HG03039 (cell line): ENCODE measurements at regions not wholly inside any gene's neighbourhood (a gene's known extent, or its start where the extent isn't known, plus 50 kb on each side); places are given as distances from the start of the nearest gene placed in this dataset.

Experiments
- ATAC-seq: cut with Tn5 transposase; IDR thresholded peaks from one replicate; pipeline ENCODE4 v1.9.1; 2021; ENCODE audit warnings: mild to moderate bottlenecking, moderate library complexity; ENCODE audit not compliant: unreplicated experiment

DNA sequence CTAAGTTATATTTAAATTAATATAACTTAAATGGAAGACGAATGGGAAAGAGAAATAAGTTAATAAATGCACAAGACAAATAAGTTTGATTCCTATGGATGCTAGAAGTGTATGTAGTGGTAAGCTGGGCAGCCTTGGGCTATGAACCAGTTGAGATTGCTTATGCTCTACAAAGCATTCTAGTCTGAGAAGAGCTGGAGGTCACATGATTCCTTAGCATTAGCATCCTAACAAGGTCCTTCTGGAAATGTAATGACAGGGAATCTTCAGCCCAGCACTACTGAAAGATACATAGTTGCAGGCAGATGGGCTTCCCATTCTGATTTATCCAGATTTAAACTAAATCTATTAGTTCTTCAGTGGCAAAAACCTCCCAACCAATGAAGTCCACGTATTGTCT is 102.3 kb upstream of the ESRRG start:
- ATAC-seq: no peak

DNA sequence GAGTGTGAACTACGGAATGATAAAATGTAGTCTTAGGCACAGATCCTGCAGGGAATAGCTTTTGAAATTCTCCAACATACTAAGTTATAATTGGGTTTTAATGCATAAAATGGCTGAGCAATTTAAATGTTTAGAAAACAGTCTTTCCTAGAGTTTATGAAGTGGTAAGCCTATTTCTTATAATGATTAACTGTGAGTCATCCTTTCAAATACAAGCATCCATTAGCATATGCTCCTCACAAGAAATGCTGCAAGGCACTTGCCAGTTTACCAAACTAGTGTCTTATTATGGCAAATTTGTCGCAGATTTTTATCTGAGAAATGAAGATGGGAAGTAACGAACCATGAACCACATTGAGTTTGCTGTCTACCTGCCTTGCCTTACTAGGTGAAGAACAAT is 101.3 kb upstream of the ESRRG start:
- no peak for ATAC-seq

DNA sequence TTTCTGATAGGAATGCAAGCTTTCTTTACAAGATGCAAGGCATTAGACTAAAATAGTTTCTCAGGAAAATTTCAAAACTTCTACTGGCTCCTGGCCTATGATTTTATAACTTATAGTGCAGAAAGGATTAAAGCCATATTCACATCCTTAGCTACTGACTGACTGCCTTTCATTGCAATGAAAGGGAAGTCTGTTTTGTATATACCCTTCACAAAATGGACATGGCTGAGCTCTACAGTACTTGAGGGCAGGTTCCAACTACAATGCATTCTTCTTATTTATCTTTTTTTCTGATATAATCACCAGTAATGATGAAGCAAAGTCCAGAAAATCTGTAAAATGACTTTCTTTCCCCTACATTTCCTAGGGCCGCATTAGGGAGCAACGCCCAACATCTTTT is 100.5 kb upstream of the ESRRG start:
- ATAC-seq: no peak

DNA sequence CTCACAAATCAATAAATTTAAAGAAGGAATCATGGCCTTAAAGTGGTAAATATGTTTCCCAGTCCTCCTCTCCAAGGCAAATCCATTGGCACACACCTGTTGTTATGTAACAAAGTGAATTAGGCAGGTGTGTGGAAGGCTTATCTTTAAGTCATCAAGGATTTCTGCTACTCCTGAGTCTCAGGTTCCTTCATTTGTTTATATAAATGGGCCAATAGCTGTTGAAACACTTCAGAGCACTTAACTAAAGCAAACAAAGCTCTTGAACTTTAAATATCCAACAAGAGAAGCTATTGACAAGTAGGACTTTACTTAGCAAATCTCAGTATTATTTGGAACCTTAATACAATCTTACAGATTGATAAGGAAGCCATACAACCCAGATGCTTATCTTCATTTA is 99.3 kb upstream of the ESRRG start:
- no peak for ATAC-seq

DNA sequence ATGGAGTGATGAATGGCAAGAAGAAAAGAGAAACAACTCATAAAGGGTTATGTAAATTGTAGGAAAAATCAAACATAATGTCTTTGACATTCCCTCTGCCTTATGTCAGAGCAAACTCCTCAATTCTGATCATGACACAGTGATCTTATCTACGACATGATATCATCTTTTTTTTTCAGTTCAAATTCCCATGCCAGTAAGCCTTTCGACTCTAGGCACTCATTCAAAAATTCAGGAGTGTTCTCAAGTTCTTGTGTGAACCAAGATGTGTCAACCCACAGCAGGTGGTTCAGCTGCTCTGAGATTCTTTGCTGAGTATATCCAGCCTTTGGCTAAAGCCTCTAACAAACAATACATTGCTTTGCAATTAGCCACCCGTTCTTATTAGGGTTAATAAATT is 97.1 kb upstream of the ESRRG start:
- ATAC-seq: no peak

DNA sequence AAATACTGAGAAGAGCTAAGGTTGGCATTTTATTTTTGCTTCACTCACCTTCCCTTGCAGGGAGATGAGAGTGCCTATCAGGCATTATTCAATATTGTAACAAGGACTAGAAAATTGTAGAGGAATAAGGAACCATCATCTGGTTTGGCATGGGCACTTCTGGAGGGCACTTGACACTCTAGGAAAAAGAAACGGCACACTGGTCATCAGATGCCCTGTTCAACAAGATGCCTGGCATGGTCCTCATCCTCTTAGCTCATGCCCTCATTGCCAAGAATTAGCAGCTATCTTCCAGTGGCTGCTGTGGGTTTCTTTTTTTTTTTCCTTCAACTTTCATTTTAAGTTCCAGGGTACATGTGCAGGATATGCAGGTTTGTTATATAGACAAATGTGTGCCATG is 95.1 kb upstream of the ESRRG start:
- no peak for ATAC-seq

DNA sequence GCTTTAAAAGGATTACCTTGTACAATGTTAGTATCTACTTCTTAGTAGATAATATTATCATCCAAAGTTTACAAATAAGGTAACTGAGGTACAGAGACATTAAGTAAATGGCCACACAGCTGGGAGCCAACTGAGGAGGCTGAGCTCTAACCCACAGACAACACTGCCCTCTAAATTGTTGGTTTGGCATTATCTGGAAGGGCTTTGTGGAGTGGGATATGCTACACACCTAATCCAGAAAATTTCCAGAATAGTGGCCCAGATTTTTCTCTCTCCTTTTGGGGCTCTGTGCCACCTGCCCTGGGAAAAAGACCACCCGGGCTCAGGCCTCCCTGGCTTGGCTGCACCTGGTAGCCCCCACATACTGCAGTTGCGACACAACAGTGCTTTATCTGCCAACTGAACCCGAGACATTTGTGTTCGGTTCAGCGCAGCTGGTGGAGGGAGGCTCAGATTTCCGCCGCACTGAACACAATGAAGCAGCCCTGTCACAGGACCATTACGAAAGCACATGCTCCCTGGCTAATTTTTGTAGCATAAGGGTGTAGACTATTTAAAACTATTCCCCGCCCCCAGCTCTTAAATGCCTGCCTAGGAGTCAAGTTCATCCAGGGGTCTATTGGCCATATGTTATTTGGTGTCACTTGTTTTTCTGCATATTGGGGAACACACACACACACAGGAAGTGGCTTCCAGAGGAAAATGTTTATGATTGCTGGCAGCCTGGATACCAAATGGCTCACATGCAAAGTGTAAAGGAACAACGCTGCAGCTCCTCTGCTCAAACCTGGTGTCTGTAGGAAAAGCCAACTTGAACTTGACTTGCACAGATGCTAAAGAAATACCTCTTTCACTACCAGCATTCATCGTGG is 92.3 kb upstream of the ESRRG start:
- no peak for ATAC-seq

DNA sequence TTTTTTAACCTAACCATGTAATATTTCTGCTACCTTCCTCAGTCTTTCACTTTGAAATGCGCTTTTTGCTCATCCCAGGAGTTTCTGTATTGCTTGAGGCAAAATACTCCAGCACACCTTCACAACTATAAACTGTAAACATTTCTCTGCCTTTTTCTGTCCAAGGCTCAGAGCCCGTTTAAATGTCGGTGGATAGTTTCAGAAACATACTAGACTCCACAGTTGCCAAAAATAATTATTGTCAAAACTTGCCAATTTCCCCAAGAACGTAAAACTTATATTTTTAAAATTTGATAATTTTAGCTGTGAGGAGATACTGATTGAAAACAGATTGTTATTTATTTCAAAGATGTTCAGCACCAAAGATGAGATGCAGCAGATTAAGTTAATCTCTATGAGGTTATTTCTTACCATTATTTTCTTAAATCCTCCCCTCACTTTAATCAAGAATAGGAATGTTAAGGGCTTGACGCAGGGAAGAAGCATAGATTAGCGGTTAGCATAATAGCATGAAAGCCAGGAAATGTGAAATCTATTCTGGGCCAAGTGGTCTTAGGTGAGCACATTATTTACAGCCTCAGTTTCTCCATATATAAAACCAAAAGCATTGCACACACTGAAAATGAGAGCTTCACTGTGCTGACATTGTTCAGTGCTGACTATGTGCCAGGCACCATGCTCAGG is 91.5 kb upstream of the ESRRG start:
- ATAC-seq: no peak

DNA sequence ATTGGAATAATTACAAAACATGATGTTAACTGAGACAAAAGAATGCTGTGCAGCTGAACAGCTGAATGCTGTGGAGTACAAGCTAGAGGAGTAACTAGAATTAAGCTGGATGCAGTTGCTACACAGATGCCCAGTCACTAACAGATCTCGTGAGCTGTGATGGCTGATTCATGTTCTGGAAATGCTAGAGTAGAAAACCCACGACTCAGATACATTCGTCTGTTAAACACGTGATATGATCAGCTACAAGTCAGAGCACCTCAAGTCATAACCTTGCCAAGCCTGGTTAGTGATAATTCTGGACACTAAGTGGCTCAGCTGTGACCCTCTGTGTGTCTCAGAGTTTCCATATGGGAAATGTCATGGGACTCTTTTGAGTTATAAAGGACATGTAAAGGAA is 89.7 kb upstream of the ESRRG start:
- no peak for ATAC-seq

DNA sequence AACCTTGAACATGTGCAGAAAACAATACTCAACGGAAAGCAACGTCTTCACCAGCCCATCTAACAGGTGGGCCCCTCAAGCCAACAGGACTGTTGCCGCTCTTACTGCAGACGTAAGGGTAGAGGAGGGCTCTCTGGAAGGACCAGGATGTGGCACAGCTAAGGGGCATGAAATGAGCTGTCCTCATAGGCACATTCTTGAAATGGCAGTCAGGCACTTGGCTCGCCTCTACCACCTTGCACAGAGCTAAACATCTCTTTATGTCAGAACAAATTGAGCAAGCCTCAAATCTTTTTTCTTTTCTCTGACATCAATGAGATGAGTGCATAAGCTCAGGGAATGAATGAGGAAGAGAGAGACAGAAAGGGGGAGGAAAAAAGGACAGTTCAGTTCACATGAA is 86.4 kb upstream of the ESRRG start:
- ATAC-seq: no peak

DNA sequence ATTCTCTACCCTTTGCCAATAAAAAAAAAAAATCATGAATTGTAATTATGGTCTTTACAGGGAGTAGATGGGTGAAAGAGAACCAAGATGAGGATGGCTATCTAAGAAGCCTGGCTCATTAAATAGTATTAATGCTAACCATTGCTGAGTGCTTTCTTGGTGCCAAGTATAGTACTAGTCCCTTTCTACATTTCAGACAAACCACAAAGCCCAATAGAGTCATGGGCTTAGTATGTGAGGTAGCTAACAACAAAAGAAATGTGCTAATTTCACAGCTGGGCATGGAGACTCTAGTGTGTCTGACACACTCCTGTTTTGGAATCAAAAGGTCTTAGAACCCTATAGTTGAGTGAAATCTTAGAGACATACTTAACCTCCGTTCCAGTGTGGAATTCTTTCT is 84.5 kb upstream of the ESRRG start:
- ATAC-seq: no peak

DNA sequence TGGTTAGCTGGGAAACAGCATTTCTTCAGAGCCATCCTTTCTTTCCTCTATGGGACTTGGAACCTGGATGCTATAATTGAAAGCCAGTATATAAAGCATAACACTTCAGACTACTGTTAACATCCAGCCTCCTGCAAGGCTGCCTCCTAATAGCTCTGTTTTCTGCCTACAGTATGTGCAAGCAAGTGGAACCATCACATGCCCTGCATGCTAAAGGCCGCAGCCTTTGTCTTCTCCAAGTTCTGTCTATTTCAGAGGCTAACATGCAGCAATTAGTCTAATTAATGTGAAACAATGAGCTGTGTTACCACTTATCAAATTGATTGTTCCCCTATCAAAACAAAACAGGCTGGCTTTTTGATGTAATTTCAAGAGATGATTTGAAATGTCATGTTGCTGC is 82.7 kb upstream of the ESRRG start:
- no peak for ATAC-seq

DNA sequence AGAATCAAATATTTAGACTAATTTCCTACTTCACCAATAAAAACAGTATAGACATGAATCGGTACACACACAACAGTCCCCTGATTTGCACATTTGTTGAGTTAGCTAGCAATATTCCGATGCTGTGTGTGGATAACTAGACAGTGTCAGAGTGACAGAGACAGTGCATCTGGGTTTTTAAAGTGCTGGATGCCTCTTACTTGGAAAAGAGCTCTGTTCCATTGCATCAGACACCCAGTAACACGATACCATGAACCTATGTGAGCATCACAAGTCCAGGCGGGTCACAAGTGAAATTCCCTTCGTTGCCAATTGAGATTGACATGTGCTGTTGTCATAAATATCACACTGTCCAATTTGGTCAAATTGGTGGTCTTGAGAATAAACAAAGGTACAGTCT is 82.0 kb upstream of the ESRRG start:
- ATAC-seq: no peak

DNA sequence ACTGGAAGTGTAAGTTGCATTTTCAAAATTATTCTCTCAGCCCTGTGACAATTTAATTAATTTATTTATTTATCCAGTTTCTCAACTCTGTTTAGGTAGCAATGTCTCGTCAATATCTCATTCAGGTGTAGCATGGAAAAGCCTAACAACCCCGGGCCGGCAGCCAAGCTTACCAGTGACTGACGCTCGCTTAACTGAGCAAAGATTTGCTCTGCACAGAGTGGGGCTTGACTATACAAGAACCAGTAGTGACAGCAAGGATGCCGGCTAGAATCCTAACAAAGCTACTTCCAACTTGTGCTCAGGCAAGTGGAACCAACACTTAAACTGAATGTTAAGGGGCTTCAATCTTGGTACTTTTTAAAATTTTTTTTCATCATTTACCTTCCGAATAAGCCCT is 80.9 kb upstream of the ESRRG start:
- no peak for ATAC-seq

DNA sequence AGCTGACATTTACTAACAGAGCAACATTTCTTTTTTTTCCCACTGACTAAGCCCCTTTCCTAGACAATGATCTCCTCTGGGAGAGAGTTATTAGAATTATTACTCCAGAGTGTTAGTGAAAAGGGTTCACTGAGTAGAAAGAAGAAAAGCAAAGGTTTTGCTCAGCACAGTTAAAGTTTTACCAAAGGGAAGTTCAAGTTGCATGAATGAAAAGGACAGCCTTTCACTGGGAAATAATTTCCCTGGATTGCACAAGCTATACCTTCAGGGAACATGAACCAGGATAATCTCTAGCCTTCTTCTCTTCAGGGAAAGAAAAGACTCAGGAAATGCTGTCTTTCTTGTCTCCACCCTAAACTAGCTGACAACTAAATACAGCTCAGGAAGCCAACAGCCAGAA is 71.4 kb upstream of the ESRRG start:
- no peak for ATAC-seq

DNA sequence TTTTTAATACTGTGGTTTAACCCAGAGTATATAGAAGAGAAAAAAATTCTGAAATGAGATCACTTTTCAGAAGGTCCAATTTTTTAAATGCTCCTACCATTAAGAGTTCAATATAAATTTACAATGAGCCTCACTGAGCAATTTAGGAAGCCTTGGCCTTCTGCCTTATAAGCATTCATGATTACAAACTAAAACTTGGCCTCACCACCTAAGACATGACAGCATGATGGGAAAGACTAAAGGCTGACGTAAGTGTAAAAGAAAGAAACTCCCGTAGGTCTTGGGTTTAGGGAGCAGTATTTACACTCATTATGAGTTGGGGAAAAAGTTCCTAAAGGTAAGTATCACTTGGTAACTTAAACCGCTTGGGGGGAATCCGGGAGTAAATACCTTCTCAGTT is 70.7 kb upstream of the ESRRG start:
- no peak for ATAC-seq

DNA sequence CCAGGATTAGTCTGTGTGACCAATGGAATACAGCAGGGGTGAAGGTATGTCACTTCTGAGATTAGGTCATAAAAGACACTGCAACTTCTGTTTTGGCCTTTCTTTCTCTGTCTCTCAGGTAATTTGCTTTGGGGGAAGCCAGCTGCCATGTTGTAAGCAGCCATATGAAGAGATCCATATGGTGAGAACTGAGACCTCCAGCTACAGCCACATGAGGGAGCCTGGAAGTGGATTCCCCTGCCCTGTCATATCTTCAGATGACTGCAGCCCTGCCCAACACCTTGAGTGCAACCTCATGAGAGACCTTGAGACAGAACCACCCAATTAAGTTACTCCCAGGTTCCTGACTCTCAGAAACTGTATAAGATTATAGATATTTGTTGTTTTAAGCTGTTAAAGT is 70.1 kb upstream of the ESRRG start:
- ATAC-seq: no peak

DNA sequence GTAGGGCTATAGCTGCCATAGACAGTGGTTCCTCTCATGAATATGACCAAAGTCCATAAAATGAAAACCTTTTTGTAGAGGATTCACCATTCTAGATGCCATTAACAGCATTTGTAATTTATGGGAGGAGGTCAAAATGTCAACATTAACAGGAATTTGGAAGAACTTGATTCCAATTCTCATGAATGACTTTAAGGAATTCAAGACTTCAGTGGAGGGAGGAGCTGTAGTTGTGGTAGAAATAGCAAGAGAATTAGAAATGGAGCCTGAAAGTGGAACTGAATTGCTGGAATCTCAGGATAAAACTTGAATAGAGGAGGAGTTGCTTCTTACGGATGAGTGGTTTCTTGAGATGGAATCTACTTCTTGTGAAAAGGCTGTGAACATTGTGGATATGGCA is 65.4 kb upstream of the ESRRG start:
- ATAC-seq: no peak

DNA sequence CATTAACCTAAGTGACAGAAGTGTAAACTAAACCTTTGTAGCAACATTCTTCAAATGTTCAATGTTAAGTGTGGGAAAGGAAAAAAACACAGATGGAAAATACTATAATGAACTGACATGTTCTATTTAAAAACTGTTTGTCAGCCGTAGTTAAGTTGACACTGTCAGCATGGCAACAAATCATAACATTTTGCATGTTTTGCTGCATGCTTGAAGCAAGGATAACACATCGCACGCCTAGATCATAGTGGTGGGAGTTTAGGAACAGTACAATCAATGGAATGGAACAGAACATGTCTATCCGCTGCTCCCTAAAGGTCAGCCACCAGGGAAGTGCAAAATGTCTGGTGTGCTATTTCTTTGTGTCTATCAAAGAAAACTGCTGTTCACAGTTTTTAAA is 62.5 kb upstream of the ESRRG start:
- no peak for ATAC-seq

DNA sequence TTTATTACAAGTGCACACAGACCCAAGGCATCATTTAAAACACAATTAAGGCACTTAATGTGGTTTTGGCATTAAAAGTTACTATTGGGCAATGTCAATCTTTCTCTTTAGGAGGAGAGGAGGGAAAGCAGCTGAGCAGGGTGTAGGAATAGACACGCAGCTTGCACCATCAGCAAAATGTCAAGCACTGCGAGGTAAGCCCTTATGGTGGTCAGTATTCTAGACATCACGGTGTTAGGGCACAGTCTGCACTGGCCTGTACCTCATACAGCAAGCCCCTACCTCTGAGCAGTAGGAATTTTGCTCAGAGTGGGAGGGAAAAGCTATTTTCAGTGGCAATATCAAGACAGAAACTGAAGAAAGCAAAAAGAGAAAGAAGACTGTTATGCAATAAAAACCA is 62.0 kb upstream of the ESRRG start:
- no peak for ATAC-seq

DNA sequence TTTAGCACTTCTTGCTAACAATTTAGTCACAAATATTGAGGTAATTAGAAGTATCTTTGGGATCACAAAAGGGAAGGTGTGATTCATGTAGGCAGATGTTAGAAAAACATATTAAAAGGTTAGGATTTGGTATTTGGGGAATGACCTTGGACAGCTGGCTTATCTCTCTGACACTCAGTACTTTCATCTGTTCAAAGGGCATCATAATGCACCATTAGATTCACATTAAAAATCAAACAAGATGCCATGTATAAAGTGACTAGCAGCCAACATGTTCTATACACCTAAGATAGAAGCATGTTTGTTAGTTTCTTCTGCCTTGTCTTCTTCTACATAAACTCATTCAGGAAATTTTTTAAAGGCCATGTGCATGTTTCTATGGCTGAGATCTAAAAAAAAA is 56.5 kb upstream of the ESRRG start:
- no peak for ATAC-seq

DNA sequence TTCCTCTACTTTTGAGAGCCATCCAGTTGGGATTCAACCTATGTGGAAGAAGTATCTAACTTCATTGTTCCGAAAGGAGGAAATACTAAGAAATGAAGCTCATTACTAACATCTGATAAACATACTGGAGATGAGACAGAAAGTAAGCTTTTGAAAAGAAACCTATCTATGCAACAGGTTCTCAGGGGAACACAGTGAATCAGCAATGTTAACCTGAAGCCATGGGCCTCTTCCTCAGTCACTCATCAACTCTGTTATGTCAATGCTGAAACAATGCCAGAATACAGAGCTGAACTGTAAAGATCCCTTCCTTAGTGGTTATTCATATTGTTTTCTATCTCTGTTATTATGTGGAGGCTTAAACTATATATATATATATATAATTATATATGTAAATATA is 55.5 kb upstream of the ESRRG start:
- no peak for ATAC-seq

DNA sequence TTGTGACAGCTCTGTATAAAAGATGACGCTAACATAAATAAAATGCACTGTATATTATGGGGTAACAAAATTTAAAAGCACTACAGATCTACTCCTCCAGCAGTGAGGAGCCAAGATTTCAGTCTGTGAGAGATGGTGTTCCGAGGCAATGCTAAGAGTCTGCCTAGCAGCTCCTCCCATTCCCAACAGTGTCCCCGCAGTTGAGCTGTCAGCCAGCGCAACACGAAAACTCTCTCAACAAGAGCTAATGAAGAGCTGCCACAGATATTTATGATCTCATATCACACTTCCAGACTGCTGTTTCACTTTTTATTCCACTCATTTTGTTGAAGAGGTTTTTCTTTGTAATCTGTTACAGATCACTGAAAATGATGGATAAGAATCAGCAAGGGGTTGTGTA is 53.9 kb upstream of the ESRRG start:
- ATAC-seq: no peak
